ENCODE measurements at regions not wholly inside any gene's neighbourhood (a gene's known extent, or its start where the extent isn't known, plus 50 kb on each side); places are given as distances from the start of the nearest gene placed in this dataset.

- TF ChIP-seq POLR2AphosphoS5 (IDR thresholded peaks at IDR 0.05; ENCODE audit: low read depth): no peak
- TF ChIP-seq CTCF (IDR thresholded peaks at IDR 0.05; ENCODE audit: insufficient read depth, low read length): no peak
These were observed 1107.3 kb upstream of the LRRN3 start for GRCh38 chr7:109983618-109984017.

Data from HL-60 (cell line).